ENCODE measurements at regions not wholly inside any gene's neighbourhood (a gene's known extent, or its start where the extent isn't known, plus 50 kb on each side); places are given as distances from the start of the nearest gene placed in this dataset.
A peak's percentile ranks its signal among the peaks of the same experiment; 100 is the strongest.

- H3K27ac ChIP-seq, result no peak overlapping the region
- TF ChIP-seq ZFX (IDR thresholded peaks at IDR 0.05; ENCODE audit: borderline replicate concordance) (no peak), CTCF (IDR thresholded peaks at IDR 0.05) (no peak)
Measured at GRCh38 chr9:79222483-79222882, 349.3 kb upstream of the TLE4 start.

- no peak for TF ChIP-seq CTCF (IDR thresholded peaks at IDR 0.05)
- H3K27ac ChIP-seq, result no peak overlapping the region
Measured at GRCh38 chr9:79224672-79225433, 346.9 kb upstream of the TLE4 start.

GRCh38 chr9:79233542-79233941, 338.2 kb upstream of the TLE4 start:
- TF ChIP-seq ZFX (IDR thresholded peaks at IDR 0.05; ENCODE audit: borderline replicate concordance) (no peak), CTCF (IDR thresholded peaks at IDR 0.05) (peak; percentile 77)
- no peak overlapping the region for H3K27ac ChIP-seq

- no peak overlapping the region for H3K27ac ChIP-seq
- TF ChIP-seq CTCF (IDR thresholded peaks at IDR 0.05) (no peak), ZFX (IDR thresholded peaks at IDR 0.05; ENCODE audit: borderline replicate concordance) (no peak)
Measured at GRCh38 chr9:79236466-79236865, 335.3 kb upstream of the TLE4 start.

GRCh38 chr9:79237861-79238260, 333.9 kb upstream of the TLE4 start:
- TF ChIP-seq CTCF (IDR thresholded peaks at IDR 0.05) (no peak), ZFX (IDR thresholded peaks at IDR 0.05; ENCODE audit: borderline replicate concordance) (no peak)
- H3K27ac ChIP-seq, result no peak overlapping the region

- H3K27ac ChIP-seq, result no peak overlapping the region
- TF ChIP-seq CTCF (IDR thresholded peaks at IDR 0.05) (no peak), ZFX (IDR thresholded peaks at IDR 0.05; ENCODE audit: borderline replicate concordance) (no peak)
Measured at GRCh38 chr9:79240774-79241173, 331.0 kb upstream of the TLE4 start.

GRCh38 chr9:79242489-79242888, 329.3 kb upstream of the TLE4 start:
- TF ChIP-seq CTCF (IDR thresholded peaks at IDR 0.05), result no peak
- no peak for TF ChIP-seq ZFX (IDR thresholded peaks at IDR 0.05; ENCODE audit: borderline replicate concordance)
- no peak overlapping the region for H3K27ac ChIP-seq

Data from 22Rv1 (cell line).